ENCODE measurements at regions not wholly inside any gene's neighbourhood (a gene's known extent, or its start where the extent isn't known, plus 50 kb on each side); places are given as distances from the start of the nearest gene placed in this dataset.
"Not testable (repeated sequence)": the region's sequence is repeated elsewhere in the genome, so short reads cannot be mapped to it uniquely, and the experiment has no call there.

- no peak for DNase-seq
These were observed 50.3 kb downstream of the RBFOX3 start for GRCh38 chr17:79560527-79560926.

- no peak for DNase-seq
These were observed 51.6 kb downstream of the RBFOX3 start for GRCh38 chr17:79559111-79559887.

- no peak for DNase-seq
These were observed 52.6 kb downstream of the RBFOX3 start for GRCh38 chr17:79558091-79558900.

GRCh38 chr17:79557276-79558090 is 53.4 kb downstream of the RBFOX3 start:
- DNase-seq, result no peak

GRCh38 chr17:79556271-79556670 is 54.6 kb downstream of the RBFOX3 start:
- DNase-seq, result no peak

GRCh38 chr17:79555543-79555942 is 55.3 kb downstream of the RBFOX3 start:
- DNase-seq, result no peak

GRCh38 chr17:79554346-79554745 is 56.5 kb downstream of the RBFOX3 start:
- DNase-seq, result not testable (repeated sequence)

GRCh38 chr17:79552824-79553223 is 58.0 kb downstream of the RBFOX3 start:
- DNase-seq, result no peak

- no peak for DNase-seq
These were observed 58.4 kb downstream of the RBFOX3 start for GRCh38 chr17:79552405-79552804.

- DNase-seq, result no peak
These were observed 61.5 kb downstream of the RBFOX3 start for GRCh38 chr17:79549141-79549915.

- no peak for DNase-seq
These were observed 62.7 kb downstream of the RBFOX3 start for GRCh38 chr17:79548116-79548515.

GRCh38 chr17:79547586-79547985 is 63.3 kb downstream of the RBFOX3 start:
- DNase-seq, result no peak

GRCh38 chr17:79547171-79547570 is 63.7 kb downstream of the RBFOX3 start:
- DNase-seq, result not testable (repeated sequence)

- no peak for DNase-seq
These were observed 64.5 kb downstream of the RBFOX3 start for GRCh38 chr17:79546386-79546785.

GRCh38 chr17:79545251-79546005 is 65.4 kb downstream of the RBFOX3 start:
- DNase-seq, result no peak

- no peak for DNase-seq
These were observed 66.5 kb downstream of the RBFOX3 start for GRCh38 chr17:79544142-79544914.

GRCh38 chr17:79543531-79543930 is 67.3 kb downstream of the RBFOX3 start:
- DNase-seq, result no peak

- DNase-seq, result no peak
These were observed 68.1 kb downstream of the RBFOX3 start for GRCh38 chr17:79542718-79543117.

- DNase-seq, result no peak
These were observed 69.6 kb downstream of the RBFOX3 start for GRCh38 chr17:79541056-79541850.
